Stomach (tissue), 8 donors: ENCODE measurements at regions not wholly inside any gene's neighbourhood (a gene's known extent, or its start where the extent isn't known, plus 50 kb on each side); places are given as distances from the start of the nearest gene placed in this dataset.

Source experiments
- DNase-seq, 2 donors: peaks; one replicate each; pipeline versions ENCODE4 v3.0.0 to v3.0.0-alpha.2; 2013 to 2019
- H3K27ac ChIP-seq, 5 donors: fragments of 200-600 bp in 4 of 5; sonication (generic) in 4 of 5; one replicate each; pipeline ENCODE4 v1.5.1; 2013 to 2019; ENCODE audit warnings: mild to moderate bottlenecking in 1 of 5, moderate library complexity in 1 of 5
- H3K27me3 ChIP-seq, 3 donors: fragments of 200-600 bp; sonication (generic); one replicate each; pipeline ENCODE4 v1.5.1; 2017 to 2019; ENCODE audit warnings: mixed run types in 1 of 3
- H3K36me3 ChIP-seq, 4 donors: fragments of 200-600 bp; sonication (generic); 1 replicate in 3 of 4; 2 replicates in 1 of 4; pipeline ENCODE4 v1.5.1; 2016 to 2019
- H3K4me1 ChIP-seq, 4 donors: fragments of 200-600 bp; sonication (generic); one replicate each; pipeline ENCODE4 v1.5.1; 2016 to 2019
- H3K4me3 ChIP-seq, 4 donors: fragments of 200-600 bp; sonication (generic) in 3 of 4; one replicate each; pipeline ENCODE4 v1.5.1; 2016 to 2019; ENCODE audit warnings: mild to moderate bottlenecking in 1 of 4
- H3K9me3 ChIP-seq, 4 donors: fragments of 200-600 bp; sonication (generic); one replicate each; pipeline ENCODE4 v1.5.1; 2016 to 2019
- CTCF ChIP-seq, 7 experiments: fragments of 450-650 bp in 4 of 7; fragments of 200-600 bp in 3 of 7; sonication (generic) in 3 of 7; IDR thresholded peaks; one replicate each; pipeline ENCODE4 v1.5.1; 2016 to 2019; ENCODE audit warnings: antibody characterized with exemption in 7 of 7, control low read depth in 2 of 7, mild to moderate bottlenecking in 1 of 7
- EP300 ChIP-seq: sonication (generic); formaldehyde crosslinking; IDR thresholded peaks from one replicate; pipeline ENCODE4 v1.6.1; 2017; ENCODE audit warnings: antibody characterized with exemption
- POLR2A ChIP-seq, 4 donors: fragments of 450-650 bp; IDR thresholded peaks; one replicate each; pipeline ENCODE4 v1.6.1; 2016; ENCODE audit warnings: antibody characterized with exemption in 4 of 4, control low read depth in 2 of 4, mild to moderate bottlenecking in 1 of 4, moderate library complexity in 1 of 4
- POLR2AphosphoS5 ChIP-seq, 3 donors: sonication (generic); formaldehyde crosslinking; IDR thresholded peaks; one replicate each; pipeline ENCODE4 v1.6.1; 2016; ENCODE audit warnings: antibody characterized with exemption in 3 of 3
- WGBS, 5 donors: extraction: QIAGEN DNeasy Blood & Tissue Kit in 3 of 5; methylation state at CpG; one replicate each; pipeline versions ENCODE4 v1.1.5 to v1.1.7; 2013 to 2018; 5-methylcytosine and 5-hydroxymethylcytosine counted together
- intact Hi-C: fragments of 100-400 bp; cut with DNase I; formaldehyde crosslinking; loops from one replicate; pipeline ENCODE4 v1.15.1; 2023; ENCODE audit warnings: low total_unique reads
- donor health status: healthy with polysubstance abuse.
- donor health status: Bipolar disorder and iron deficiency.
- donor health status: healthy.

- Histone ChIP-seq H3K27ac (no peak overlapping the region), H3K36me3 (no peaks in the 10 kb centered on the region), H3K4me3 (no peak overlapping the region), H3K9me3 (peaks cover 0 to 36% (median 20%) of the 10 kb centered on the region in 4 donors), H3K4me1 (no peaks in the 10 kb centered on the region), H3K27me3 (no peaks in the 10 kb centered on the region)
- WGBS, 5 donors: 64 to 81% (median 72%) methylated on average over 1 of the region's 1 CpG
- TF ChIP-seq POLR2AphosphoS5 (IDR thresholded peaks at IDR 0.05) (no peak), CTCF (IDR thresholded peaks at IDR 0.05) (no peak), POLR2A (IDR thresholded peaks at IDR 0.05) (no peak), EP300 (no peak)
- DNase-seq: no peak
- intact Hi-C loops: no loop called here
These were observed 93.8 kb upstream of the ARHGEF7 start for GRCh38 chr13:111021270-111021669.

- Histone ChIP-seq H3K4me3 (no peak overlapping the region), H3K9me3 (peaks cover 0 to 36% (median 20%) of the 10 kb centered on the region in 4 donors), H3K4me1 (no peaks in the 10 kb centered on the region), H3K27me3 (no peaks in the 10 kb centered on the region), H3K36me3 (no peaks in the 10 kb centered on the region), H3K27ac (no peak overlapping the region)
- TF ChIP-seq POLR2A (IDR thresholded peaks at IDR 0.05): no peak
- TF ChIP-seq CTCF (IDR thresholded peaks at IDR 0.05): no peak
- TF ChIP-seq EP300: no peak
- no peak for TF ChIP-seq POLR2AphosphoS5 (IDR thresholded peaks at IDR 0.05)
- 80 to 94% (median 87%) methylated on average over 6 of the region's 6 CpGs for WGBS, 5 donors
- no peak for DNase-seq
- intact Hi-C loops: no loop called here
These were observed 94.6 kb upstream of the ARHGEF7 start for GRCh38 chr13:111020546-111020945.

- no peak overlapping the region for H3K27ac ChIP-seq
- WGBS, 5 donors: 88 to 97% (median 94%) methylated on average over 13 to 24 of the region's 24 CpGs
These were observed 95.1 kb upstream of the ARHGEF7 start for GRCh38 chr13:111020021-111020420.

GRCh38 chr13:111017755-111018459, 97.2 kb upstream of the ARHGEF7 start:
- 83 to 92% (median 88%) methylated on average over 26 of the region's 26 CpGs for WGBS, 5 donors
- DNase-seq: no peak

More at GRCh38 chr13:111020021-111020420, 95.1 kb upstream of the ARHGEF7 start:
- Histone ChIP-seq H3K4me3 (no peak overlapping the region), H3K9me3 (peaks cover 0 to 36% (median 20%) of the 10 kb centered on the region in 4 donors), H3K36me3 (no peaks in the 10 kb centered on the region), H3K4me1 (no peaks in the 10 kb centered on the region), H3K27me3 (no peaks in the 10 kb centered on the region)
- intact Hi-C loops: no loop called here
- no peak for DNase-seq
- TF ChIP-seq POLR2AphosphoS5 (IDR thresholded peaks at IDR 0.05) (no peak), EP300 (no peak), CTCF (IDR thresholded peaks at IDR 0.05) (no peak), POLR2A (IDR thresholded peaks at IDR 0.05) (no peak)

More at GRCh38 chr13:111017755-111018459, 97.2 kb upstream of the ARHGEF7 start:
- TF ChIP-seq CTCF (IDR thresholded peaks at IDR 0.05) (no peak), POLR2A (IDR thresholded peaks at IDR 0.05) (no peak), POLR2AphosphoS5 (IDR thresholded peaks at IDR 0.05) (no peak), EP300 (no peak)
- Histone ChIP-seq H3K27me3 (no peaks in the 10 kb centered on the region), H3K9me3 (peaks cover 0 to 35% (median 20%) of the 10 kb centered on the region in 4 donors), H3K27ac (no peak overlapping the region), H3K4me1 (no peaks in the 10 kb centered on the region), H3K36me3 (no peaks in the 10 kb centered on the region), H3K4me3 (no peak overlapping the region)
- intact Hi-C loops: no loop called here
